ENCODE measurements at regions not wholly inside any gene's neighbourhood (a gene's known extent, or its start where the extent isn't known, plus 50 kb on each side); places are given as distances from the start of the nearest gene placed in this dataset.

DNA sequence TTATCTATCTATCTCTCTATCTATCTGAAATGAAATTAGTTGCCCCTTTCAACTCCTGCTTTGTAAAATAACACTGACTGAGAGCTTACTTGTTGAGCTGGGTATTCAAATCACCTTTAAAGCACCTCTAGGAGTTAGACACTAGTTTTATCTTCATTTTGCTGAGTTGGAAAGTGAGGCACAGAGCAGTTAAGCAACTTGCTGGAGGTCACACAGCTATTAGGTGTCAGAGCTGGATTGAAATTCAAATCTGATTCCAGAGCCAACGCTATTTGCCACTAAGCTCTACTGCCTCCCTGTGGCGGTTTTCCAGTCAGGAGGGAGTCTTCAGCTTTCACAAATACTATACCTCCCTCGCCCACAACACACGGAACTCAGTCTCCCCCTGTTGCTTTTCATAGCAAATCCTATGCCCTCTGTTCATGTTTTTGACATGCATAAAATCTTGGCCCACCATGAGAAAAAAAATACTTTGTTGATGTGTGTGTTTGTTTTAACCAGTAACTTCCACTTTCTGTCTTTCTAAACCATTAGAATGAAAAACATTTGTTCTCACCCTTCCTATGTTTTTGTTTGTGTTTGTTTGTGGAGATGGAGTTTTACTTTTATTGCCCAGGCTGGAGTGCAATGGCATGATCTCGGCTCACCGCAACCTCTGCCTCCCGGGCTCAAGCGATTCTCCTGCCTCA is 74.8 kb upstream of the SMURF2 start:
- TF ChIP-seq POLR2A (IDR thresholded peaks at IDR 0.05) (no peak), POLR2AphosphoS5 (IDR thresholded peaks at IDR 0.05) (no peak)
